H9 (cell line): ENCODE measurements at regions not wholly inside any gene's neighbourhood (a gene's known extent, or its start where the extent isn't known, plus 50 kb on each side); places are given as distances from the start of the nearest gene placed in this dataset.
"Not testable (repeated sequence)": the region's sequence is repeated elsewhere in the genome, so short reads cannot be mapped to it uniquely, and the experiment has no call there.

Experiments used
- DNase-seq: peaks from one replicate; pipeline ENCODE4 v3.0.0-alpha.2; 2017
- H2AFZ ChIP-seq: one replicate; pipeline ENCODE4 v1.6.1; 2013; ENCODE audit warnings: mild to moderate bottlenecking, low read length, control low read depth, moderate library complexity
- H2AK5ac ChIP-seq: 2 replicates; pipeline ENCODE4 v1.6.1; 2013; ENCODE audit warnings: low read length, control low read depth, mixed read lengths; ENCODE audit not compliant: insufficient read length
- H2BK120ac ChIP-seq: one replicate; pipeline ENCODE4 v1.6.1; 2013; ENCODE audit warnings: low read depth, mild to moderate bottlenecking, low read length, control low read depth, inconsistent platforms; ENCODE audit not compliant: poor library complexity, severe bottlenecking
- H2BK12ac ChIP-seq: 2 replicates; pipeline ENCODE4 v1.6.1; 2013; ENCODE audit warnings: low read length, control low read depth, mixed read lengths, low read depth; ENCODE audit not compliant: insufficient read length
- H2BK15ac ChIP-seq: 2 replicates; pipeline ENCODE4 v1.6.1; 2013; ENCODE audit warnings: low read depth, low read length, control low read depth
- H2BK20ac ChIP-seq: one replicate; pipeline ENCODE4 v1.6.1; 2013; ENCODE audit warnings: low read depth, mild to moderate bottlenecking, low read length, control low read depth, inconsistent platforms; ENCODE audit not compliant: poor library complexity, severe bottlenecking
- H2BK5ac ChIP-seq: 2 replicates; pipeline ENCODE4 v1.6.1; 2013; ENCODE audit warnings: low read length, control low read depth, mixed read lengths; ENCODE audit not compliant: insufficient read length
- H3K14ac ChIP-seq: 2 replicates; pipeline ENCODE4 v1.6.1; 2013; ENCODE audit warnings: low read length, control low read depth; ENCODE audit not compliant: insufficient read depth
- H3K18ac ChIP-seq: 2 replicates; pipeline ENCODE4 v1.6.1; 2013; ENCODE audit warnings: low read depth, mild to moderate bottlenecking, mixed read lengths, low read length, control low read depth; ENCODE audit not compliant: insufficient read length
- H3K23ac ChIP-seq: 2 replicates; pipeline ENCODE4 v1.6.1; 2013; ENCODE audit warnings: low read length, control low read depth, mixed read lengths, low read depth; ENCODE audit not compliant: insufficient read length
- H3K23me2 ChIP-seq: 2 replicates; pipeline ENCODE4 v1.6.1; 2013; ENCODE audit warnings: low read depth, mild to moderate bottlenecking, mixed read lengths, low read length, control low read depth; ENCODE audit not compliant: insufficient read length, poor library complexity, severe bottlenecking
- H3K27ac ChIP-seq: 2 replicates; pipeline ENCODE4 v1.5.1; 2013; ENCODE audit warnings: low read length, control low read depth, mixed read lengths, low read depth; ENCODE audit not compliant: insufficient read length
- H3K27me3 ChIP-seq: 2 replicates; pipeline ENCODE4 v1.6.1; 2013; ENCODE audit warnings: low read length, control low read depth, inconsistent platforms; ENCODE audit not compliant: insufficient read depth
- H3K4ac ChIP-seq: 2 replicates; pipeline ENCODE4 v1.6.1; 2013; ENCODE audit warnings: low read depth, mild to moderate bottlenecking, control low read depth, inconsistent platforms, low read length, moderate library complexity
- H3K4me1 ChIP-seq: 2 replicates; pipeline ENCODE4 v1.6.1; 2013; ENCODE audit warnings: low read length, control low read depth, inconsistent platforms; ENCODE audit not compliant: insufficient read depth
- H3K4me2 ChIP-seq: 2 replicates; pipeline ENCODE4 v1.6.1; 2013; ENCODE audit warnings: low read length, control low read depth, mixed read lengths; ENCODE audit not compliant: insufficient read length, insufficient read depth
- H3K56ac ChIP-seq: 2 replicates; pipeline ENCODE4 v1.6.1; 2013; ENCODE audit warnings: low read depth, mild to moderate bottlenecking, mixed read lengths, low read length, control low read depth; ENCODE audit not compliant: insufficient read length
- H3K79me1 ChIP-seq: 2 replicates; pipeline ENCODE4 v1.6.1; 2013; ENCODE audit warnings: low read depth, mild to moderate bottlenecking, moderate library complexity, low read length, control low read depth, inconsistent platforms; ENCODE audit not compliant: insufficient read depth, poor library complexity, severe bottlenecking
- H3K79me2 ChIP-seq: 2 replicates; pipeline ENCODE4 v1.6.1; 2013; ENCODE audit warnings: low read length, control low read depth, inconsistent platforms; ENCODE audit not compliant: insufficient read depth
- H3K9ac ChIP-seq: 2 replicates; pipeline ENCODE4 v1.6.1; 2013; ENCODE audit warnings: low read length, control low read depth, mixed read lengths; ENCODE audit not compliant: insufficient read length; ENCODE audit errors: extremely low read depth
- H3K9me3 ChIP-seq: one replicate; pipeline ENCODE4 v1.6.1; 2013; ENCODE audit warnings: low read depth, low read length, inconsistent platforms; ENCODE audit not compliant: control insufficient read depth
- H3T11ph ChIP-seq: one replicate; pipeline ENCODE4 v1.6.1; 2013; ENCODE audit warnings: mild to moderate bottlenecking, low read length, control low read depth, inconsistent platforms
- H4K20me1 ChIP-seq: one replicate; pipeline ENCODE4 v1.6.1; 2013; ENCODE audit not compliant: control insufficient read depth, insufficient read length, insufficient read depth
- H4K5ac ChIP-seq: 2 replicates; pipeline ENCODE4 v1.6.1; 2013; ENCODE audit warnings: low read depth, mild to moderate bottlenecking, mixed read lengths, low read length, control low read depth; ENCODE audit not compliant: insufficient read length
- H4K8ac ChIP-seq: replicated peaks from 2 replicates; pipeline ENCODE4 v1.6.1; 2013; ENCODE audit warnings: low read length, control low read depth, mixed read lengths, low read depth; ENCODE audit not compliant: insufficient read length
- H4K91ac ChIP-seq: 2 replicates; pipeline ENCODE4 v1.6.1; 2013; ENCODE audit warnings: low read depth, mild to moderate bottlenecking, moderate library complexity, mixed read lengths, low read length, control low read depth; ENCODE audit not compliant: insufficient read length
- H3K27ac Mint-ChIP-seq, 3 experiments: 2 replicates in 2 of 3; 3 replicates in 1 of 3; pipeline ENCODE4 v1.8.0; 2020 to 2021; ENCODE audit warnings: mixed read lengths in 3 of 3, mild to moderate bottlenecking in 1 of 3, moderate library complexity in 1 of 3
- H3K27me3 Mint-ChIP-seq: 2 replicates; pipeline ENCODE4 v1.8.0; 2021; ENCODE audit warnings: low read depth, mild to moderate bottlenecking, moderate library complexity, mixed read lengths
- H3K36me3 Mint-ChIP-seq, 3 experiments: 2 replicates in 2 of 3; 3 replicates in 1 of 3; pipeline ENCODE4 v1.8.0; 2020 to 2021; ENCODE audit warnings: low read depth in 3 of 3, mixed read lengths in 3 of 3; ENCODE audit not compliant: insufficient read depth in 1 of 3
- H3K4me1 Mint-ChIP-seq, 2 experiments: 2 replicates each; pipeline ENCODE4 v1.8.0; 2020; ENCODE audit warnings: mixed read lengths in 2 of 2
- H3K4me3 Mint-ChIP-seq, 2 experiments: 2 replicates in 1 of 2; 3 replicates in 1 of 2; pipeline ENCODE4 v1.8.0; 2020 to 2021; ENCODE audit warnings: mild to moderate bottlenecking in 2 of 2, mixed read lengths in 2 of 2, moderate library complexity in 1 of 2
- H3K9me3 Mint-ChIP-seq, 2 experiments: 2 replicates in 1 of 2; 3 replicates in 1 of 2; pipeline ENCODE4 v1.8.0; 2020; ENCODE audit warnings: mild to moderate bottlenecking in 2 of 2, mixed read lengths in 2 of 2, moderate library complexity in 1 of 2
- WGBS: extraction: QIAGEN DNeasy Blood & Tissue Kit; methylation state at CpG from one replicate; pipeline ENCODE4 v1.1.7; 2013; ENCODE audit warnings: missing lambda C conversion rate, low lambda C conversion rate, mixed read lengths; ENCODE audit not compliant: insufficient read length; ENCODE audit errors: extremely low coverage; 5-methylcytosine and 5-hydroxymethylcytosine counted together

DNA sequence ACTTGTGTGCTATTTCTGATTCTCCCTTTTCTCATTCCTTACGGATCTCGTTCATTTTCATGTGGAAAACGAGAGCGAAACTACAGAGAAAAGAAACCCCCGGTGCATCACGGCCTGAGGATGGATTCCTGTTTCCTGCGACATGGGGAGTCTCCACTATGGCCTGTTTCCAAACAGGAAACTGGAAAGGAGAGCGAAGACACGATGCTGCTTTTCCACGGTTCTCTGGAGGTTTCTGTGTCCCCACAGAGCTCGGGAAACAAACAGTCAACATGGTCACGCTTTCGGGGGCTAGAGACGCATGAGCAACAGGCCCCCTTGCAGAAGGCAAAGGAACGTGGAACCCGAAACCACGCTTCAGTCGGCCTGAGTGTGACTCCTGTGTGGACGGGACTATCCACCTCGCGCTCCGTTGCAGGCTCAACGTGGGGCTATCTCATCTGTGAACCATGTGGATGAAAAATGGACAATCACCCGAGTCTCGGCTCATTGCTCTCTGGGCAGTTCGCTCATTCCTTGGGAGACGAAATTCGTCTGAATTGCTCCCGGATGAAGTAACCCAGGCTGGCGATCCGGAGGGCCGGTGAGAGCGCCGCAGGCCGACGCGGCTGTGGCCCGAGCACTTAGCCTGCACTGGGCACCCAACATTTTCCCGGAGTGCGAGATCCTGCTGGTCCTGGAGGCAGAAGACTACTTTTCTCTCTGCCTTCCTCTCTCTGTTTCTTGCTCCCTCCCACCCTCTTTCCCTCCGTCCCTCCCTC lies 3923.2 kb upstream of the OR11H1 start:
- not testable (repeated sequence) for H3K4me2 ChIP-seq, H3K4me3 Mint-ChIP-seq, DNase-seq, H2AK5ac ChIP-seq, H3K4me1 Mint-ChIP-seq, H3K23ac ChIP-seq, H3K56ac ChIP-seq, H3K27ac ChIP-seq, H3K14ac ChIP-seq, H3T11ph ChIP-seq, H3K4me1 ChIP-seq, H4K5ac ChIP-seq, H2BK5ac ChIP-seq, H3K9ac ChIP-seq, H3K27me3 ChIP-seq, H4K20me1 ChIP-seq, H3K27ac Mint-ChIP-seq, H2BK12ac ChIP-seq, H4K91ac ChIP-seq, H2BK20ac ChIP-seq, H3K79me1 ChIP-seq, H3K23me2 ChIP-seq, H2AFZ ChIP-seq, H2BK120ac ChIP-seq, H3K79me2 ChIP-seq, H3K27me3 Mint-ChIP-seq, H2BK15ac ChIP-seq, H3K4ac ChIP-seq, H4K8ac ChIP-seq, H3K18ac ChIP-seq
- Mint-ChIP-seq H3K9me3 (peaks cover 94 to 98% of the 10 kb centered on the region in 2 experiments), H3K36me3 (peaks cover 20 to 49% (median 32%) of the 10 kb centered on the region in 3 experiments; a peak in 6 of 7 replicates)
- peaks cover 51% of the 10 kb centered on the region for H3K9me3 ChIP-seq
- WGBS: no CpG with 5 or more reads among the region's 41 CpGs
